MM.1S (cell line): ENCODE measurements at regions not wholly inside any gene's neighbourhood (a gene's known extent, or its start where the extent isn't known, plus 50 kb on each side); places are given as distances from the start of the nearest gene placed in this dataset.

Source experiments
- EZH2 ChIP-seq: fragments of 300-600 bp; sonication (generic); optimal IDR thresholded peaks from 2 replicates; pipeline ENCODE3; 2017; ENCODE audit warnings: low read depth, mild to moderate bottlenecking, antibody characterized with exemption, low read length, mixed read lengths
- TF ChIP-seq, protein P1 (sequence below): fragments of 300-600 bp; sonication (generic); IDR thresholded peaks from 2 replicates; pipeline ENCODE4 v1.5.1; 2016; ENCODE audit warnings: antibody characterized with exemption, low read length, mixed read lengths

DNA sequence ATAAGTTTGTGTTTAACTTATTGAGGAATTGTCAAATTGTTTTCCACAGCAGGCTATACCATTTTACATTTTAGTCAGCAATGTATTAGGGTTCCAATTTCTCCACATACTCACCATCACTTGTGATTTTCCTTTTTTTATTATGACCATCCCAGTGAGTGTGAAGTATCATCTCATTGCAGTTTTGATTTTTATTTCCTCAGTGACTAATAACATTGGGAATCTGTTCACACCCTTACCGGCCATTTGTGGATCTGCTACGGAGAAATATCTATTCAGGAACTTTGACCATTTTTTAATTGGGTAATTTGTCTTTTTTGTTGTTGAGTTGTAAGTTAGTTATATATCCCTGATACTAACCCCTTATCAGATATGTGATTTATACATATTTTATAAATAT lies 54.8 kb upstream of the LMCD1 start:
- TF ChIP-seq, protein P1, sequence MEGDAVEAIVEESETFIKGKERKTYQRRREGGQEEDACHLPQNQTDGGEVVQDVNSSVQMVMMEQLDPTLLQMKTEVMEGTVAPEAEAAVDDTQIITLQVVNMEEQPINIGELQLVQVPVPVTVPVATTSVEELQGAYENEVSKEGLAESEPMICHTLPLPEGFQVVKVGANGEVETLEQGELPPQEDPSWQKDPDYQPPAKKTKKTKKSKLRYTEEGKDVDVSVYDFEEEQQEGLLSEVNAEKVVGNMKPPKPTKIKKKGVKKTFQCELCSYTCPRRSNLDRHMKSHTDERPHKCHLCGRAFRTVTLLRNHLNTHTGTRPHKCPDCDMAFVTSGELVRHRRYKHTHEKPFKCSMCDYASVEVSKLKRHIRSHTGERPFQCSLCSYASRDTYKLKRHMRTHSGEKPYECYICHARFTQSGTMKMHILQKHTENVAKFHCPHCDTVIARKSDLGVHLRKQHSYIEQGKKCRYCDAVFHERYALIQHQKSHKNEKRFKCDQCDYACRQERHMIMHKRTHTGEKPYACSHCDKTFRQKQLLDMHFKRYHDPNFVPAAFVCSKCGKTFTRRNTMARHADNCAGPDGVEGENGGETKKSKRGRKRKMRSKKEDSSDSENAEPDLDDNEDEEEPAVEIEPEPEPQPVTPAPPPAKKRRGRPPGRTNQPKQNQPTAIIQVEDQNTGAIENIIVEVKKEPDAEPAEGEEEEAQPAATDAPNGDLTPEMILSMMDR: no peak
- no peak for TF ChIP-seq EZH2
